Stimulated activated CD8-positive, alpha-beta memory T cell treated with anti-CD3 and anti-CD28 coated beads, Interleukin-2, amount 100 ng/mL, for 48 hours (primary cell): ENCODE measurements at regions not wholly inside any gene's neighbourhood (a gene's known extent, or its start where the extent isn't known, plus 50 kb on each side); places are given as distances from the start of the nearest gene placed in this dataset.

Experiments
- DNase-seq, 2 donors: peaks; one replicate each; pipeline ENCODE4 v3.0.0-alpha.2; 2020; ENCODE audit warnings: low read depth in 2 of 2

GRCh38 chr22:49289822-49290679, 537.6 kb downstream of the BRD1 start:
- DNase-seq, result no peak

- no peak for DNase-seq
Measured at GRCh38 chr22:49286181-49286760, 541.4 kb downstream of the BRD1 start.

GRCh38 chr22:49284931-49285330, 542.7 kb downstream of the BRD1 start:
- no peak for DNase-seq

- no peak for DNase-seq
Measured at GRCh38 chr22:49284056-49284784, 543.5 kb downstream of the BRD1 start.

- no peak for DNase-seq
Measured at GRCh38 chr22:49282596-49282995, 545.1 kb downstream of the BRD1 start.

GRCh38 chr22:49281467-49282340, 546.0 kb downstream of the BRD1 start:
- DNase-seq, result no peak

- no peak for DNase-seq
Measured at GRCh38 chr22:49278340-49278739, 549.3 kb downstream of the BRD1 start.

GRCh38 chr22:49276567-49276966, 551.1 kb downstream of the BRD1 start:
- no peak for DNase-seq

GRCh38 chr22:49274754-49275380, 552.8 kb downstream of the BRD1 start:
- no peak for DNase-seq

GRCh38 chr22:49272546-49273125, 555.0 kb downstream of the BRD1 start:
- no peak for DNase-seq

GRCh38 chr22:49271831-49272230, 555.8 kb downstream of the BRD1 start:
- no peak for DNase-seq

GRCh38 chr22:49271369-49271727, 556.3 kb downstream of the BRD1 start:
- DNase-seq, result no peak

- no peak for DNase-seq
Measured at GRCh38 chr22:49270595-49271368, 556.9 kb downstream of the BRD1 start.

GRCh38 chr22:49269928-49270327, 557.7 kb downstream of the BRD1 start:
- DNase-seq, result no peak

GRCh38 chr22:49269371-49269770, 558.3 kb downstream of the BRD1 start:
- DNase-seq, result no peak

GRCh38 chr22:49268924-49269323, 558.7 kb downstream of the BRD1 start:
- no peak for DNase-seq

- no peak for DNase-seq
Measured at GRCh38 chr22:49267996-49268395, 559.7 kb downstream of the BRD1 start.

- DNase-seq, result no peak
Measured at GRCh38 chr22:49266561-49267519, 560.8 kb downstream of the BRD1 start.

GRCh38 chr22:49264696-49265095, 563.0 kb downstream of the BRD1 start:
- DNase-seq, result no peak
